K562 (cell line): ENCODE measurements at regions not wholly inside any gene's neighbourhood (a gene's known extent, or its start where the extent isn't known, plus 50 kb on each side); places are given as distances from the start of the nearest gene placed in this dataset.

Experiments used
- ATAC-seq: fragments of 200-7000 bp; cut with Tn5 transposase; 3 replicates; pipeline ENCODE4 v1.9.1; 2020; ENCODE audit warnings: moderate library complexity
- BruUV-seq: library from RNA; stranded (reverse); fragments of 400-500 nt; replicated peaks from 2 replicates; lab custom pipeline; 2021; lab: Mats Ljungman, UMichigan
- CTCF ChIA-PET: fragments of 300-600 bp; formaldehyde crosslinking; extraction: SDS; loops from one replicate; lab custom pipeline; 2021; ENCODE audit warnings: low intra/inter-chr PET ratio; lab: Yijun Ruan, JAX
- POLR2A ChIA-PET: fragments of 300-600, 350-650 bp; sonication (Branson Sonifier 250); formaldehyde crosslinking; extraction: SDS; loops from one replicate; lab custom pipeline; 2021; ENCODE audit warnings: antibody characterized with exemption, inconsistent platforms; lab: Yijun Ruan, JAX
- DNase-seq, 4 experiments: peaks; one replicate each; pipeline versions ENCODE4 v3.0.0 to v3.0.0-alpha.2; 2011 to 2018; ENCODE audit warnings: low spot score in 3 of 4, mixed read lengths in 3 of 4; ENCODE audit errors: extremely low read depth in 1 of 4
- FAIRE-seq: peaks from 2 replicates; lab custom pipeline; 2011; peaks lifted over from hg19 to GRCh38; lab: Jason Lieb, UNC
- H2AFZ ChIP-seq: 2 replicates; pipeline ENCODE4 v1.6.0; 2011; ENCODE audit warnings: low read depth, low read length, control low read depth, inconsistent platforms
- H3K27ac ChIP-seq: fragments of 200-600 bp; 3 replicates; pipeline ENCODE4 v1.8.0; 2011; ENCODE audit warnings: low read depth, mild to moderate bottlenecking, control low read depth, inconsistent platforms, low read length, moderate library complexity, mixed read lengths; ENCODE audit errors: extremely low read depth
- H3K27me3 ChIP-seq, 2 experiments: fragments of 300-600 bp in 1 of 2; 2 replicates in 1 of 2; 3 replicates in 1 of 2; pipeline versions ENCODE4 v1.6.0 to v1.8.0; 2011; ENCODE audit warnings: inconsistent platforms in 2 of 2, low read length in 2 of 2, mild to moderate bottlenecking in 1 of 2, mixed read lengths in 1 of 2, moderate library complexity in 1 of 2; ENCODE audit not compliant: control insufficient read depth in 2 of 2, insufficient read depth in 2 of 2
- H3K36me3 ChIP-seq: fragments of 300-600 bp; 3 replicates; pipeline ENCODE4 v1.8.0; 2011; ENCODE audit warnings: mild to moderate bottlenecking, low read length, inconsistent platforms; ENCODE audit not compliant: control insufficient read depth, insufficient read depth
- H3K4me1 ChIP-seq, 2 experiments: fragments of 200-600 bp in 1 of 2; replicated peaks in 1 of 2; 2 replicates in 1 of 2; 3 replicates in 1 of 2; pipeline versions ENCODE4 v1.5.1 to v1.8.0; 2011; ENCODE audit warnings: inconsistent platforms in 2 of 2, low read length in 2 of 2, mild to moderate bottlenecking in 1 of 2, mixed read lengths in 1 of 2, moderate library complexity in 1 of 2; ENCODE audit not compliant: control insufficient read depth in 2 of 2, insufficient read depth in 2 of 2
- H3K4me2 ChIP-seq: 2 replicates; pipeline ENCODE4 v1.6.1; 2011; ENCODE audit warnings: low read length, control low read depth, inconsistent platforms, mixed read lengths; ENCODE audit not compliant: insufficient read depth
- H3K4me3 ChIP-seq: fragments of 200-600 bp; sonication (generic), shearing (Covaris generic); 2 replicates; pipeline ENCODE4 v1.5.1; 2016; ENCODE audit warnings: control low read depth, inconsistent platforms
- H3K79me2 ChIP-seq: fragments of 200-600 bp; 3 replicates; pipeline ENCODE4 v1.8.0; 2011; ENCODE audit warnings: low read length, inconsistent platforms; ENCODE audit not compliant: control insufficient read depth, insufficient read depth
- H3K9ac ChIP-seq, 2 experiments: 2 replicates each; pipeline versions ENCODE4 v1.6.0 to v1.6.1; 2011; ENCODE audit warnings: low read depth in 2 of 2, low read length in 2 of 2, control low read depth in 1 of 2, inconsistent platforms in 1 of 2, mild to moderate bottlenecking in 1 of 2, mixed read lengths in 1 of 2; ENCODE audit not compliant: insufficient read depth in 1 of 2
- H3K9me1 ChIP-seq: one replicate; pipeline ENCODE4 v1.6.0; 2011; ENCODE audit warnings: inconsistent platforms, mild to moderate bottlenecking, low read length, moderate library complexity; ENCODE audit not compliant: control insufficient read depth, insufficient read depth
- H3K9me3 ChIP-seq: replicated peaks from 2 replicates; pipeline ENCODE4 v1.5.1; 2011; ENCODE audit warnings: low read depth, low read length, inconsistent platforms; ENCODE audit not compliant: control insufficient read depth, insufficient read depth
- H4K20me1 ChIP-seq: replicated peaks from 2 replicates; pipeline ENCODE4 v1.6.1; 2011; ENCODE audit warnings: low read length, inconsistent platforms, mixed read lengths; ENCODE audit not compliant: control insufficient read depth, insufficient read depth
- BHLHE40 ChIP-seq: IDR thresholded peaks from 2 replicates; pipeline ENCODE4 v1.6.1; 2011; ENCODE audit warnings: low read length, improper control_type of control experiment
- ETV5 ChIP-seq: sonication (generic); formaldehyde crosslinking; IDR thresholded peaks from 2 replicates; pipeline ENCODE4 v1.4.0; 2020; ENCODE audit warnings: low read depth, mild to moderate bottlenecking, missing genetic modification reagents
- FOXP1 ChIP-seq: sonication (generic); formaldehyde crosslinking; IDR thresholded peaks from 2 replicates; pipeline ENCODE4 v1.8.0; 2022; ENCODE audit warnings: mild to moderate bottlenecking, missing genetic modification reagents
- SMARCC2 ChIP-seq: fragments of 450-650 bp; IDR thresholded peaks from 2 replicates; pipeline ENCODE4 v1.6.1; 2017; ENCODE audit warnings: antibody characterized with exemption, moderate library complexity, mild to moderate bottlenecking, low read depth
- SREBF2 ChIP-seq: sonication (generic); formaldehyde crosslinking; IDR thresholded peaks from 2 replicates; pipeline ENCODE4 v1.4.0; 2020; ENCODE audit warnings: mild to moderate bottlenecking, missing genetic modification reagents
- TRIM24 ChIP-seq, 2 experiments: fragments of 450-650 bp; IDR thresholded peaks; 2 replicates each; pipeline ENCODE4 v1.6.1; 2016
- ZNF121 ChIP-seq: sonication (generic); formaldehyde crosslinking; conservative IDR thresholded peaks from 2 replicates; pipeline ENCODE4 v1.8.0; 2022; ENCODE audit warnings: missing genetic modification reagents
- ZNF224 ChIP-seq: sonication (generic); formaldehyde crosslinking; IDR thresholded peaks from 2 replicates; pipeline ENCODE4 v1.8.0; 2022; ENCODE audit warnings: mild to moderate bottlenecking, missing genetic modification reagents
- ZNF239 ChIP-seq: fragments of 250-450 bp; sonication (Bioruptor Pico); IDR thresholded peaks from 2 replicates; pipeline ENCODE4 v1.4.0; 2020; ENCODE audit warnings: mild to moderate bottlenecking
- ZNF277 ChIP-seq: fragments of 250-450 bp; sonication (Bioruptor Pico); IDR thresholded peaks from 2 replicates; pipeline ENCODE4 v1.8.0; 2022; ENCODE audit warnings: inconsistent platforms, mild to moderate bottlenecking, moderate library complexity, borderline replicate concordance
- ZNF589 ChIP-seq: fragments of 200-800 bp; sonication (Bioruptor generic); IDR thresholded peaks from 2 replicates; pipeline ENCODE4 v1.6.1; 2016; ENCODE audit warnings: low read depth, missing genetic modification characterization, missing compliant biosample characterization
- ZSCAN32 ChIP-seq: fragments of 450-650 bp; formaldehyde crosslinking; IDR thresholded peaks from 2 replicates; pipeline ENCODE4 v1.4.0; 2020; ENCODE audit warnings: mild to moderate bottlenecking, moderate library complexity
- WGBS: fragments of 100-300 bp; shearing (Covaris generic); methylation state at CpG from one replicate; pipeline ENCODE4 v1.1.6; 2016; ENCODE audit warnings: low coverage, mixed read lengths; ENCODE audit not compliant: insufficient coverage; ENCODE audit errors: missing lambda C conversion rate; 5-methylcytosine and 5-hydroxymethylcytosine counted together
- in situ Hi-C: fragments of 300-500 bp; cut with MboI; formaldehyde crosslinking; loops from 4 replicates; pipeline ENCODE4 v1.15.0; 2018; ENCODE audit warnings: inconsistent platforms, mixed read lengths
- intact Hi-C: fragments of 100-400 bp; cut with micrococcal nuclease; formaldehyde crosslinking; loops from 2 replicates; pipeline ENCODE4 v1.14.2; 2022
- TF ChIP-seq, protein P1 (sequence below): fragments of 450-650 bp; IDR thresholded peaks from 2 replicates; pipeline ENCODE4 v1.7.0; 2016; ENCODE audit warnings: borderline replicate concordance
- TF ChIP-seq, protein P2 (sequence below): fragments of 200-800 bp; sonication (Bioruptor generic); IDR thresholded peaks from 2 replicates; pipeline ENCODE4 v1.6.1; 2017; ENCODE audit warnings: missing genetic modification characterization, missing compliant biosample characterization

DNA sequence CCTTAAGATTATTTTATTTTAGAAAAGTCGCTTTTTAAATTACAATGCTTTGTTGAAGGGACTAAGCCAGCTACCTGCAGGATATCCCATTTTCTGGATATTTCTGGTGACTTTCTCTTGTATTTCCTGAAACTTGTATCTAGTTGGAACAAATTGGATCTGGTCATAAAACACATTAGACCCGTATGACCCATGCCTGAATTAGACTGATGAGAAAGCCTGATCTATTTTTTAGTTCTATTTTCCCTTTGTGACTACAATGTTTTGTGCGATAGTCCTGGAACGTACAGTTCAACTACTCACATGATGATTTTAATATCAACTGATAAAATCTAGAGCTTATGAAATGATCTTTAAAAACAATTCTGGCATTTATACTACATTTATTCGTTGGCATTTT is 151.8 kb downstream of the RHOU start (continued):
- TF ChIP-seq ZNF121 (CRISPR knock-in tag), result no peak
- TF ChIP-seq ZNF277 (CRISPR knock-in tag), result no peak

GRCh38 chr1:228887960-228888359 is 152.7 kb downstream of the RHOU start:
- POLR2A ChIA-PET, result interaction anchor here (0.7 kb wide), 1 partner anchor 103 kb away, joined by 3 read pairs; no protein-coding TSS in a partner anchor
- H3K9me1 ChIP-seq, result no peaks in the 10 kb centered on the region
- 0% methylated on average over 1 of the region's 1 CpG for WGBS
- no peaks in the 10 kb centered on the region for H4K20me1 ChIP-seq
- no peak for FAIRE-seq
- H3K9me3 ChIP-seq, result no peaks in the 10 kb centered on the region
- H3K4me3 ChIP-seq, result no peak overlapping the region
- no peak overlapping the region for H3K27ac ChIP-seq
- TF ChIP-seq, protein P1, sequence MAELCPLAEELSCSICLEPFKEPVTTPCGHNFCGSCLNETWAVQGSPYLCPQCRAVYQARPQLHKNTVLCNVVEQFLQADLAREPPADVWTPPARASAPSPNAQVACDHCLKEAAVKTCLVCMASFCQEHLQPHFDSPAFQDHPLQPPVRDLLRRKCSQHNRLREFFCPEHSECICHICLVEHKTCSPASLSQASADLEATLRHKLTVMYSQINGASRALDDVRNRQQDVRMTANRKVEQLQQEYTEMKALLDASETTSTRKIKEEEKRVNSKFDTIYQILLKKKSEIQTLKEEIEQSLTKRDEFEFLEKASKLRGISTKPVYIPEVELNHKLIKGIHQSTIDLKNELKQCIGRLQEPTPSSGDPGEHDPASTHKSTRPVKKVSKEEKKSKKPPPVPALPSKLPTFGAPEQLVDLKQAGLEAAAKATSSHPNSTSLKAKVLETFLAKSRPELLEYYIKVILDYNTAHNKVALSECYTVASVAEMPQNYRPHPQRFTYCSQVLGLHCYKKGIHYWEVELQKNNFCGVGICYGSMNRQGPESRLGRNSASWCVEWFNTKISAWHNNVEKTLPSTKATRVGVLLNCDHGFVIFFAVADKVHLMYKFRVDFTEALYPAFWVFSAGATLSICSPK, result no peak
- TF ChIP-seq ETV5 (CRISPR knock-in tag) (no peak), ZNF224 (CRISPR knock-in tag) (no peak), ZSCAN32 (CRISPR knock-in tag) (no peak), ZNF589 (CRISPR knock-in tag) (no peak), BHLHE40 (no peak), SMARCC2 (no peak), ZNF239 (CRISPR knock-in tag) (no peak), TRIM24 (IDR thresholded peaks at IDR 0.05) (no peak), FOXP1 (no peak), SREBF2 (CRISPR knock-in tag) (no peak)
- TF ChIP-seq, protein P2, sequence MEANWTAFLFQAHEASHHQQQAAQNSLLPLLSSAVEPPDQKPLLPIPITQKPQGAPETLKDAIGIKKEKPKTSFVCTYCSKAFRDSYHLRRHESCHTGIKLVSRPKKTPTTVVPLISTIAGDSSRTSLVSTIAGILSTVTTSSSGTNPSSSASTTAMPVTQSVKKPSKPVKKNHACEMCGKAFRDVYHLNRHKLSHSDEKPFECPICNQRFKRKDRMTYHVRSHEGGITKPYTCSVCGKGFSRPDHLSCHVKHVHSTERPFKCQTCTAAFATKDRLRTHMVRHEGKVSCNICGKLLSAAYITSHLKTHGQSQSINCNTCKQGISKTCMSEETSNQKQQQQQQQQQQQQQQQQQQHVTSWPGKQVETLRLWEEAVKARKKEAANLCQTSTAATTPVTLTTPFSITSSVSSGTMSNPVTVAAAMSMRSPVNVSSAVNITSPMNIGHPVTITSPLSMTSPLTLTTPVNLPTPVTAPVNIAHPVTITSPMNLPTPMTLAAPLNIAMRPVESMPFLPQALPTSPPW (CRISPR knock-in tag), result no peak
- no peak overlapping the region for H3K4me2 ChIP-seq
- peaks cover 2 to 4% of the 10 kb centered on the region in 2 experiments; a peak in 2 of 5 replicates for H3K27me3 ChIP-seq
- CTCF ChIA-PET, result no interaction called here
- in situ Hi-C loops (no loop called here), intact Hi-C loops (no loop called here)
- no peak for ATAC-seq
- H3K4me1 ChIP-seq, result no peaks in the 10 kb centered on the region
- no TSS peak for BruUV-seq
- H3K36me3 ChIP-seq, result no peaks in the 10 kb centered on the region
- H3K79me2 ChIP-seq, result no peaks in the 10 kb centered on the region
- no peak overlapping the region for H2AFZ ChIP-seq
- no peak overlapping the region for H3K9ac ChIP-seq
- DNase-seq, result no peak
